Activated CD4-positive, alpha-beta T cell treated with anti-CD3 and anti-CD28 coated beads, Interleukin-2, amount 50 U/mL, for 4 hours (primary cell): ENCODE measurements at regions not wholly inside any gene's neighbourhood (a gene's known extent, or its start where the extent isn't known, plus 50 kb on each side); places are given as distances from the start of the nearest gene placed in this dataset.
"Not testable (repeated sequence)": the region's sequence is repeated elsewhere in the genome, so short reads cannot be mapped to it uniquely, and the experiment has no call there.

ENCODE experiments used
- DNase-seq, 2 experiments: peaks; one replicate each; pipeline ENCODE4 v3.0.0-alpha.2; 2020

DNA sequence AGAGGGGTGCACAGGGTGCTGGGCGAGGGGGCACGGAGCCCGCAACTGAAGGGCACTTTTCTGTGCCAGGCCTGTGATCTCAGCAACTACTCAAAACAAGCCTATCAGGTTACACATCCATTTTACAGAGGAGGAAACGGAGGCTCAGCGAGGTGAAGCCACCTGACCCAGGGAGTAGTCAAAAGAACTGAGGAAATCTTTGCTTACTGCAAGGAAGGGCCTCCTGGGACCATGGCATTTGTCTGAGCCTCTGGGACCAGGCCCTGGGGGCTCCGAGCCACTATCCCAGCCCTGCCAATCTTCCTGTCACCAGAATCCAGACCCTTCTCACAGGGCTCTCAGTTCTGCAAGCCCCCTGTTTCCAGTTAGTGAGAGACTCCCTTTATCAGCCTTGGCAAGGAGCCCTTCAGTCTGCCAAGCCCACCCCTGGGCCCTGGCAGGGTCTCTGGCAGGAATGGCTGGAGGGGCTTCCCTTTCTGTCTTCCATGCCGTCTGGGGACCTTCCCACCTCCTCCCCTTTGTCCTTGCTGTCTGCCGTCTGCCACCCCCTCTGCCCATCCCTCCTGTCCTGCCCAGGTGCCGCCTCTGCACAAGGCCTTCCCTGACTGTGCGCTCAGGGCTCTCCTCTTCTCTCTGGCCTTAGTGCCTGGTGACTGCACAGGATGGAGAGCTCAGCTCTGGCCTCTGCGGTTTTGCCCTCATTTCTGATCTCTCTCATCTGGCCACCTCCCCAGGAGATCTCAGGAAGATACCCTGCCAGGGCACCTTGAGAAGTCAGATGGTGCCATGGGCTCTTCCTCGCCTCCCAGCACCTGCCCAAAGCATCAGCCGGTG is 194.7 kb upstream of the GLI2 start:
- DNase-seq = no peak

DNA sequence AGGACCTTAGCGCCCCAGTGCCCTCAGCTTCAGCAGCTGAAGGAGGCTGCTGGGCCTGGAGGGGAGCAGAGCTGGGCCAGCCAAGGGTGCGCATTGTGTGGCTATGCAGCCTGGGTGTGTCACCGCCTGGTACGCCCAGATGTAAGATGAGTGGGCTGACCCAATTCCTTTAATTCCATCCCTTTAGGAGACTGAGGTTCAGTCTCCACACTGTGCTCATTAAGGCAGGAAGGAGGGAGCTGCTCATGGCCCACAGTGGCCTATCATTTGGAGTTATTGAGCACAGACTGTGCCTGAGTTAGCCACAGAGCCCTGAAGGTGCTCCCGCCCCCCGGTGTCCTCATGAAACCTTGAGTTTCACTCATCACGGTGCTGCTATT is 194.1 kb upstream of the GLI2 start:
- DNase-seq = no peak

GRCh38 chr2:120541972-120542670 is 193.5 kb upstream of the GLI2 start:
- no peak for DNase-seq

DNA sequence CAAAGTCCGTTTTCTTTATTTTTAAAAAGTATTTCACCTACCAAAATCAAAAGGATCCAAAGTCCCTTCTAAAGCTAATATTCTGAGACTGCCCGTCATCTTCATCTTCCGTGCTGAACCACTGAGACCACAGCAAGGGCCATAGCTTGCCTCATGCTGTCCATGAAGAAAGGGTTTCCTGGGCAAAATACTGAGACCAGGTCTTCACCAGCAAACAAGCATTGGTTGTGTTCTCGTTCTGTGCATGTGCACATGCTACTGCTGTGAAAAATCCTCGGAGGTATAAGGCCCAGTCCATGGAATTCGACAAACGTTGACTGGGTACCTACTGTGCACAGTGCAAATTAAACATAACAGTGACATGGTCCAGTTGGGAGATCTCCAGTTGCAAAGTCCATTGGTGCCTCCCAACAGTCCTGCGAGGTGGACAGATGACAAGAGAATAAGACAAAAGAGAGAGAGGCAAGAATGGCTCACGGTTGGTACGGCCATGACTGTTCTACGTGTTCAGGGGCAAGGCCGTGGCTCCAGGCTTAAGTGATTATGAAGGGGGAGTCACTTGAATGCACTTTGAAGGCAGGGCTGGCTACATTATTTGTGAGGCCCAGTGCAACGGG is 192.6 kb upstream of the GLI2 start:
- no peak for DNase-seq

- DNase-seq = no peak
Measured at GRCh38 chr2:120543899-120544298, 191.8 kb upstream of the GLI2 start.

- DNase-seq = no peak
Measured at GRCh38 chr2:120544522-120544921, 191.1 kb upstream of the GLI2 start.

GRCh38 chr2:120545007-120545406 is 190.7 kb upstream of the GLI2 start:
- DNase-seq = not testable (repeated sequence)

DNA sequence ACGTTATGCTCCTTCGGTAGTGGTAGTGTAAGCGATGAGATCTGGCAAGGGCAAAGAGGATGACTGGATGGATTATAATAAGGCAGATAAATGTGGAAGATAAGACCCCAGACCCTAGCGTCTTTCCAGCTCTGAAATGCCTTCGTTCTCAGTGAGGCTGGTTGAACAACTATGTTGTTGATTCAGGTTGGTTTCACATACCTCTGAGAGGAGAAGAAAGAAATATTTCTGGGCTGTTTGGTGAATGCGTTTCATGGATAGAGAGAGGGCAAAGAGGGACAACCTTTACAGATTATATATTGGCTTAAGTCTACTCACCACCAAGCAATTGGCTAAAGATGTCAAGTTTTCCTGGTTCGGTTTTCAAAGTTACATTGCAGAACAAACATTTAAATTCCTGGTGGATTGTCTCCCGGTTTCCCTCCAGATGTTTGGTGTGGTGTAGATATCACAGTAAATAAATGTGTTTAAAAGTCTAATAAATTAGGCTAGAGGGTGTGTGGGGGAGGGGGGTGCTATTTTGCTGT is 190.1 kb upstream of the GLI2 start:
- DNase-seq = no peak

- DNase-seq = no peak
Measured at GRCh38 chr2:120546048-120546864, 189.4 kb upstream of the GLI2 start.

DNA sequence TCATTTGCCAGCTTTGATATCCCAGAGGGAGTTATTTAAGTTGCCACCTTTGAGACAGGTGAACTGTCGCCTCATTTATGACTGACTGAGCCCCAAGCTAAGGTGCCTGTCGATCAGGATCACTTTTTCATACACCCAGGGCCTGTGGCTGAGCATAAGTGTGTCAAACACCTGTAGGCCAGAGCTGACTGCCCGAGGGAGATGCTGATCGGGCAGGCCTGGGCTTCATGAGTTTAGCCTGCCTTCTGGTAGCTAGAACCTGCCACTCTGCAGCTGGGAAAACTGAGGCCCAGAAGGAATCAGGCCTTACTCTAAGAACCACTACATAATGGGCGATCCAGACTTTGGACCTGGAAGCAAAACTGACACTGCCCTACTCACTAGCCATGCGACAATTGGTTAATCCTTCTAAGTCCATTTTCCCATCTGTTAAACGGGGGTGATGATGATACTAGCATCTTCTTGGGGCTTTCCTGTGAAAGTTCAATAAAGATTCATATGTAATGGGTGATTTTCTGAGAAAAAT is 188.7 kb upstream of the GLI2 start:
- DNase-seq = no peak

GRCh38 chr2:120547662-120548061 is 188.0 kb upstream of the GLI2 start:
- DNase-seq = no peak

DNA sequence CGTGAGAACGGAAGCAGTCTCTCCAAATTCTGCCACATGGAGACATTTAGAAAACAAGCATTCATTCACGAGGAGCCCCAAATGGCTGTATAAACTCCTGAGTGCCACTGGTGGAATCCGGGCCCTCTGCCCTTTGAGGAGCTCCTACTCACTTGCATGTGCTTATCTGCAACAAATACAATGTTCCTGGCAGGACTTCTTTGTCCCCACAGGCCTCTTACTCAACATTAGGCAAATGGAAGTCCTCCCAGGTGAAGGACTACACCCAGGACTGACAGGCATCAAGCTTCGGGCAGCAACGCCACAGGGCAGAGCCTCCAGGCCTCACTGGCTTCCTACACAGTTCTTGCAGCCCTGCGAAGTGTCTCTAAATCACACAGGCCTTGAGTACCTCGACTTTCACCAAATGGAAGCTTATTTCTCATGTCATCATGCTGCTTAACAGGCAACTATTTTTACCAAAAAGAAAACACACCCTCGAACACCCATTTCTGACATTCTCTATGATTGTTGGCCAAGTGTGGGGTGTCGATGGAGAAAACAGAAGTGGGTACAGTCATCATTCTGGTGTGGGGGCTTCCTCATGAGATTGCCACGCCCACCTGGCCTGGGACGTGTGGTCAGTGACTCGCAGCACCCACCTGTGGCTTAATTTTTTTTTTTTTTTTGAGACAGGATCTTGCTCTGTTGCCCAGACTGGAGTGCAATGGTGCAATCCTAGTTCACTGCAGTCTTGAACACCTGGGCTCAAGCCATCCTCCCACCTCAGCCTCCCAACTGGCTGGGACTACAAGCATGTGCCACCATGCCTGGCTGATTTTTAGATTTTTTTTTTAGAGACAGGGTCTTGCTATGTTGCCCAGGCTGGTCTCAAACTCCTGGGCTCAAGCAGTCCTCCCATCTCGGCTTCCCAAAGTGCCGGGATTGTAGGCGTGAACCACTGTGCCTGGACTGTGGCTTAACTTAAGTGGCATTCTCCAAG is 186.8 kb upstream of the GLI2 start:
- no peak for DNase-seq

- DNase-seq = no peak
Measured at GRCh38 chr2:120549841-120550240, 185.8 kb upstream of the GLI2 start.

GRCh38 chr2:120550282-120550681 is 185.4 kb upstream of the GLI2 start:
- DNase-seq = no peak

DNA sequence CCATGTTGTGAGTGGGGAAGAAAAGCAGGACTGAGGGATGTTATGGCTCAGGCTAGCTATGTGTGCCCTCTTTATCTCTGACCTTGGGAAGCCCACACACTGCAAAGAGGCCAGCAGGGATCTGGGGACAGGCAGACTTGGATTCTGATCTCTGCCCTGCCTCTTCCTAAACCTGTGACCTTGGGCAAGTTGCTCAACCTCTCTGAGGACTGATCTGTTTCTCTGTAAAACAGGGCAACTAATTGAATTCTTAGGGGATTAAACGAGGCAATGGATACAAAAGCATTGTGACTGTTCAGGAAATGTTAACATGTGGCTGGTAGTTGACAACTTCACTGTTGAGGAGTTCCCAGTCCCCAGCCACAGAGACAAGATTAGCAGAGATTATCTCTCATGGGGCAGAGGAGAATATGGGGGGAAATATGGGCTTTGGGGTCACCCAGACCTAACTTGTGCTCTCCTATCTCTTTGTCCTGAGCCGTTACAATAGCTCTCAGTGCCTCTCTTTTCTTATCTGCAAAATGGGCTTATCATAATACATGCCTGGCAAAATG is 184.7 kb upstream of the GLI2 start:
- no peak for DNase-seq

DNA sequence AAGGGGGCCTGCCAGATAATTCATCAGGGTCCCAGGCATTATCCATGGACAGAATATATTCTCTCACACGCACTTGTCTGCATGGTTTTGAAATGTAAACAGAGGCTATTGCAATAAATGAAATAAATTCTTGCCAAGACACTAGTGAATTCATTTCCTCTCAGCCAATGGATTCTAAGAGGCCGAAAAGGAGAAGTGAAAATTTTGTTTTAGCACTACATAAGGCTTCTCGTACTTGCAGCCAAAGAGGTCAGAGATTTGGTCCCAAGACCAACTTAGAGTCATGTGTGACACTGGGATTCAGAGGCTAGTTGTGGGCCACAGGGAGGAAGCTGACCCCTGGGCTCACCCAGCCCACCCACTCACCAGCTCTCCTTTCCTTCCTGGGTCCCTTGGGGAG is 184.1 kb upstream of the GLI2 start:
- DNase-seq = no peak

- DNase-seq = no peak
Measured at GRCh38 chr2:120552079-120552478, 183.6 kb upstream of the GLI2 start.

- no peak for DNase-seq
Measured at GRCh38 chr2:120552800-120553481, 182.7 kb upstream of the GLI2 start.

GRCh38 chr2:120554625-120555032 is 181.0 kb upstream of the GLI2 start:
- DNase-seq = no peak

DNA sequence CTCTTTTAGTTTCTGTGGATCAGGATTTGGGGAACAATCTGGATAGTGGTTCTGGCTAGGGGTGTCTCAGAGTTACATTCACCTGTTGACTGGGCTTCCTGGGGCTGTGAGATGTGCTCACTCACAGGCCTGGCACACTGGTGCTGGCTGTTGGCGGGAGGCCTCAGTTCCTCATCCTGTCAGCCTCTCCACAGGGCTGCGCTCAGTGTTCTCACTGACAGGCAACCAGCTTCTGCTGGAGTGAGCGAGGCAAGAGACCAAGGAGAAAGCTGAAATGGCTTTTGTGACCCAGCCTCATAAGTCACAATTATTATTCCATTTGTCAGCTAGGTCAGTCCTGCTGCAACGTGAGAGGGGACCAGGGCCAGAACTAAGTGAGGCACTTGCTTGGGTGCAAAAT is 180.6 kb upstream of the GLI2 start:
- DNase-seq = no peak
